HFFc6 (cell line): ENCODE measurements at regions not wholly inside any gene's neighbourhood (a gene's known extent, or its start where the extent isn't known, plus 50 kb on each side); places are given as distances from the start of the nearest gene placed in this dataset.

ENCODE experiments used
- DNase-seq: peaks from one replicate; pipeline ENCODE4 v3.0.0-alpha.2; 2018
- H3K27ac Mint-ChIP-seq: 2 replicates; pipeline ENCODE4 v1.8.0; 2020; ENCODE audit warnings: mild to moderate bottlenecking, mixed read lengths
- H3K27me3 Mint-ChIP-seq: 2 replicates; pipeline ENCODE4 v1.8.0; 2021; ENCODE audit warnings: mild to moderate bottlenecking, moderate library complexity, mixed read lengths; ENCODE audit not compliant: insufficient read depth
- H3K36me3 Mint-ChIP-seq: 2 replicates; pipeline ENCODE4 v1.8.0; 2021; ENCODE audit warnings: low read depth, mixed read lengths
- H3K4me1 Mint-ChIP-seq: 2 replicates; pipeline ENCODE4 v1.8.0; 2020; ENCODE audit warnings: low read depth, mixed read lengths
- H3K4me3 Mint-ChIP-seq: 2 replicates; pipeline ENCODE4 v1.8.0; 2020; ENCODE audit warnings: mild to moderate bottlenecking, moderate library complexity, mixed read lengths
- H3K9me3 Mint-ChIP-seq: 2 replicates; pipeline ENCODE4 v1.8.0; 2020; ENCODE audit warnings: mild to moderate bottlenecking, mixed read lengths
- TF ChIP-seq, protein P1 (sequence below): fragments of 200-600 bp; sonication (generic); IDR thresholded peaks from 2 replicates; pipeline ENCODE4 v1.5.0; 2021; ENCODE audit warnings: antibody characterized with exemption, mild to moderate bottlenecking

DNA sequence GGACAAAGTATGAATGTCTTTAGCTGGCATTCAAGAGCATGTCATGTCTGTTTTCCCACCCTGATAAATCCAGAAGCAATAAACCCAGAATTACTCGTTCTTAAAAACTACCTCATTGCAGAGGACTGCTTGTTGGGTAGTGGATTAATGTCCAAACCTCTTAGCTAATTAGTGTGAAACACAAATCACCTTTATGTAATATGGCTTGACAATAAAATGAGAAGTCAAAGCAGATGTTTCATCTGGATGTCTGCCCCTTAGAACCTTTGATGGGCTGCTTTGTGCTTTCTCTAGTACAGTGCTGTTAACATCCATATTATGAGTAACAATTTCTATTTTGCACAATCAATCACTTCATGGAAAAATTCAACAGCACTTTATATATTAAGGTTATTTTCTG lies 149.1 kb upstream of the TUT7 start:
- DNase-seq = no peak
- Mint-ChIP-seq H3K9me3 (no peaks in the 10 kb centered on the region), H3K27ac (no peak overlapping the region), H3K27me3 (no peaks in the 10 kb centered on the region), H3K4me1 (peaks cover 32% of the 10 kb centered on the region), H3K4me3 (no peak overlapping the region), H3K36me3 (no peaks in the 10 kb centered on the region)
- TF ChIP-seq, protein P1, sequence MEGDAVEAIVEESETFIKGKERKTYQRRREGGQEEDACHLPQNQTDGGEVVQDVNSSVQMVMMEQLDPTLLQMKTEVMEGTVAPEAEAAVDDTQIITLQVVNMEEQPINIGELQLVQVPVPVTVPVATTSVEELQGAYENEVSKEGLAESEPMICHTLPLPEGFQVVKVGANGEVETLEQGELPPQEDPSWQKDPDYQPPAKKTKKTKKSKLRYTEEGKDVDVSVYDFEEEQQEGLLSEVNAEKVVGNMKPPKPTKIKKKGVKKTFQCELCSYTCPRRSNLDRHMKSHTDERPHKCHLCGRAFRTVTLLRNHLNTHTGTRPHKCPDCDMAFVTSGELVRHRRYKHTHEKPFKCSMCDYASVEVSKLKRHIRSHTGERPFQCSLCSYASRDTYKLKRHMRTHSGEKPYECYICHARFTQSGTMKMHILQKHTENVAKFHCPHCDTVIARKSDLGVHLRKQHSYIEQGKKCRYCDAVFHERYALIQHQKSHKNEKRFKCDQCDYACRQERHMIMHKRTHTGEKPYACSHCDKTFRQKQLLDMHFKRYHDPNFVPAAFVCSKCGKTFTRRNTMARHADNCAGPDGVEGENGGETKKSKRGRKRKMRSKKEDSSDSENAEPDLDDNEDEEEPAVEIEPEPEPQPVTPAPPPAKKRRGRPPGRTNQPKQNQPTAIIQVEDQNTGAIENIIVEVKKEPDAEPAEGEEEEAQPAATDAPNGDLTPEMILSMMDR = no peak

DNA sequence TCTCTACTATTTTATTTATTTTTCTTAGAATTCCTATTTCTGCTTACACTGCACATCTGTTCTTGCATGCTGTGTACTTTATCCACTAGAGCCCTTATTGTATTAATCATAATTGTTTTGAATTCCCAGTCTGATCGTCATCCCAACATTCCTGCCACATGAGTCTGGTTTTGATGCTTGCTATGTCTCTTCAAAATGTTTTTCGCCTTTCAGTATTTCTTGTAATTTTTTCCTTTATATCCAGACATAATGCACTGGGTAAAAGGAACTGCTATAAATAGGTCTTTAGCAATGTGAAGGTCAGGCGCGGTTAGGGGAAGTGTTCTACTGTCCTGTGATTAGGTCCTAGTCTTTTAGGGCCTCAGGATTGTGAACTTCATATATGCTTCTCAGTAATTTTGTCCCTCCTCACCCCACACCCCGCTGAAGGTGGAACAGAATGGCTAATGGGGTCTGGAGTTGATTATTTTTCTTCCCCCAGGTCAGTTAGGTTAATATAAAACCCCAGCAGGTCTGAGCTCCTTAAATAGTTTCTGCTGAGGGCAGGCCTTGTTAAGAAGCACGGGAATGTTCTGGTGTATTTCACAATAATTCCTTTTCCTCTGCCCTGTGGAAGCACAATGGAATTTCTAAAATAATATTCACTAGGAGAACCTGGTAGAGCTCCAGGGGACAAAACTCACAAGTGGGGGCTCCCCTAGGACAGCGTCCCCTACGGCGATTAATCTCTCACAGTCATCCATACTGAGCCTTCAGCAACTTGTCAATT lies 146.6 kb upstream of the TUT7 start:
- Mint-ChIP-seq H3K27me3 (no peaks in the 10 kb centered on the region), H3K27ac (peak overlapping the region; percentile 82), H3K4me3 (peak overlapping the region; percentile 57), H3K36me3 (no peaks in the 10 kb centered on the region), H3K4me1 (peaks cover 32% of the 10 kb centered on the region), H3K9me3 (no peaks in the 10 kb centered on the region)
- TF ChIP-seq, protein P1 = no peak; the same call in 1 of the 2 replicates
- DNase-seq = peak; percentile 88

DNA sequence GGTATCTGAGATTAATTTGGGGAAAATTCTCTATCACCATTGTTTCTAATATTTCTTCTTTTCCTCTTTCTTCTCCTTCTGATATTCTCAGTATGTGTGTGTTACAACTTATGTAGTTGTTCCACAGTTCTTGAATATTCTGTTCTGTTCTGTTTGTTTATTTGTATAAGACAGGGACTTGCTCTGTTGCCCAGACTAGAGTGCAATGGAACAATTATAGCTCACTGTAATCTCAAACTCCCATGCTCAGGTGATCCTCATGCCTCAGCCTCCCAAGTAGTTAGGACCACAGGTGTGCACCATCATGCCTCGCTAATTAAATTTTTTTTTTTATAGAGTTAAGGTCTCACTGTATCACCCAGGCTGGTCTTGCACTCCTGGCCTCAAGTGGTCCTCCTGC lies 145.8 kb upstream of the TUT7 start:
- no peaks in the 10 kb centered on the region for H3K36me3 Mint-ChIP-seq
- TF ChIP-seq, protein P1 = no peak
- H3K27me3 Mint-ChIP-seq = no peaks in the 10 kb centered on the region
- no peak overlapping the region for H3K27ac Mint-ChIP-seq
- H3K4me3 Mint-ChIP-seq = no peak overlapping the region
- no peak for DNase-seq
- no peaks in the 10 kb centered on the region for H3K9me3 Mint-ChIP-seq
- H3K4me1 Mint-ChIP-seq = peaks cover 39% of the 10 kb centered on the region

DNA sequence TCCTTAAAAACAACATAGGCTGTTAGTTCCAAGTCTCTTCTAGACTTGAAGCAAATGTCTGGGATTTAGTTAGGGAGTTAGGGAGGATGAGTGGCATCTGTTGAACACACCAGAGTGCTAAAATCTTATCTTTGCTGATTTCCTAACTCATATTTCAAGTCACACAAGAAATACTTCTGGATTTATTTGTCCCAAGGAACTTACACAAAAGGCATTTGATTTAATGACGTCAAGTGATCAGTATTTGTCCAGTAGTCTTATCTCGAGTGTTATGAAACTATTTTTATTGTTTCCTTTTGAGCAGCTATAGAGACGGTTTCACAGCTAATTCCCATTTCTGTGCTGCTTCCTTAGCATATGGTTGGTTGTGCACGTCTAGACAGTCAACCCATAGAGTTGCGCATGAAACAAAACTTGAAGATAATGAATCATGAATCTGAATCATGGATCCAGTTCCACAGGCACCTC lies 140.5 kb upstream of the TUT7 start:
- H3K27ac Mint-ChIP-seq = peak overlapping the region; percentile 20; the same call in 1 of the 2 replicates
- H3K4me1 Mint-ChIP-seq = peaks cover 34% of the 10 kb centered on the region
- DNase-seq = peak; percentile 59
- TF ChIP-seq, protein P1 = no peak
- no peaks in the 10 kb centered on the region for H3K36me3 Mint-ChIP-seq
- no peak overlapping the region for H3K4me3 Mint-ChIP-seq
- H3K27me3 Mint-ChIP-seq = no peaks in the 10 kb centered on the region
- no peaks in the 10 kb centered on the region for H3K9me3 Mint-ChIP-seq

DNA sequence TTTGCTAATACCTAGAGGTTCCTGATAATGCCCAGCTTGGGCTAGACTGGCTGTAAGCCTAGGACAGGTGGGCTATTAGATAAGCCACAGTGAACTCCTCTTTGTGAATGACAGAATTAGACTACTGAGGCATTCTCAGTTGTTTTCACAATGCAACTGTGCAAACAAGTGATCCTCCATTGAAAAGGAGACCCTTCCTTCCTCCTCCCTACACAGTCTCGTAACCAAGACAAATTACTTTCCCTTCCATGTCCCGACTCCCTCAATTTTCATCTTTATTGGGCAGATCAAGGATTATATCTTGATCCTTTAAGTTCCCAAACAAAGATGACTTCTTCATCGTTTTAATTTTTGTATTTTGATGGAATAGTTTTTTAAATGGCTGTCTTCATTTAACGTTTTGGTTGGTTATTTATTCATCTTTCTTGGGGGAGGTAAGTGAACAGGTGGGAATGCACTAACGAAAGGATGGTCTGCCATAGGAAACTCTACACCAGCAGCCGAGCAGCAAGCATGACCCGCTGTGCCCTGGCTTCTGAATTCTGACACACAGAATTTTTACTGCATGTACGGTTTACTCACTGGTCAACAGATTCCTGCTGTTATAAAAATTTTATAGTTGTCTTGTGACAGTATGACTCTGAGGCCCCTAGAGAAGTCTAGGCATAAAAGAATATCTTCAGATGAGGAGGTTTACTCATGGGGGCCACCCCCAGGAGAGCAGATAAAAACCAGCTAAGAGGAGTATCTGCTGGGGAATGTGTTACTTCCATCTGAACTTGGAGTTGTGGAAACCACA lies 137.5 kb upstream of the TUT7 start:
- H3K36me3 Mint-ChIP-seq = no peaks in the 10 kb centered on the region
- H3K4me3 Mint-ChIP-seq = no peak overlapping the region
- H3K9me3 Mint-ChIP-seq = no peaks in the 10 kb centered on the region
- no peak for DNase-seq
- peaks cover 2% of the 10 kb centered on the region; the same call in 1 of the 2 replicates for H3K27me3 Mint-ChIP-seq
- no peak overlapping the region for H3K27ac Mint-ChIP-seq
- TF ChIP-seq, protein P1 = no peak
- peaks cover 33% of the 10 kb centered on the region for H3K4me1 Mint-ChIP-seq
